GM20000 (cell line): ENCODE measurements at regions not wholly inside any gene's neighbourhood (a gene's known extent, or its start where the extent isn't known, plus 50 kb on each side); places are given as distances from the start of the nearest gene placed in this dataset.
"Not testable (repeated sequence)": the region's sequence is repeated elsewhere in the genome, so short reads cannot be mapped to it uniquely, and the experiment has no call there.

Source experiments
- DNase-seq: peaks from one replicate; pipeline ENCODE4 v3.0.0; 2012; ENCODE audit warnings: low spot score
- CTCF ChIP-seq: IDR thresholded peaks from 2 replicates; pipeline ENCODE4 v1.5.1; 2012; ENCODE audit warnings: mild to moderate bottlenecking, control low read depth; ENCODE audit errors: extremely low read depth, missing control alignments

- no peak for DNase-seq
- no peak for TF ChIP-seq CTCF
Observed at GRCh38 chr2:145789636-145790035, 1269.7 kb upstream of the ZEB2 start.

- DNase-seq = not testable (repeated sequence)
Observed at GRCh38 chr2:145787597-145788361, 1267.9 kb upstream of the ZEB2 start.

GRCh38 chr2:145782607-145783006 lies 1262.7 kb upstream of the ZEB2 start:
- DNase-seq = not testable (repeated sequence)

GRCh38 chr2:145777914-145778313 lies 1258.0 kb upstream of the ZEB2 start:
- no peak for DNase-seq
- TF ChIP-seq CTCF = no peak

- no peak for DNase-seq
- no peak for TF ChIP-seq CTCF
Observed at GRCh38 chr2:145777297-145777696, 1257.4 kb upstream of the ZEB2 start.

GRCh38 chr2:145775591-145775990 lies 1255.7 kb upstream of the ZEB2 start:
- no peak for TF ChIP-seq CTCF
- no peak for DNase-seq

- no peak for DNase-seq
- no peak for TF ChIP-seq CTCF
Observed at GRCh38 chr2:145771525-145771924, 1251.6 kb upstream of the ZEB2 start.

GRCh38 chr2:145769011-145769716 lies 1249.2 kb upstream of the ZEB2 start:
- TF ChIP-seq CTCF = no peak
- DNase-seq = no peak
